ENCODE measurements at regions not wholly inside any gene's neighbourhood (a gene's known extent, or its start where the extent isn't known, plus 50 kb on each side); places are given as distances from the start of the nearest gene placed in this dataset.

DNA sequence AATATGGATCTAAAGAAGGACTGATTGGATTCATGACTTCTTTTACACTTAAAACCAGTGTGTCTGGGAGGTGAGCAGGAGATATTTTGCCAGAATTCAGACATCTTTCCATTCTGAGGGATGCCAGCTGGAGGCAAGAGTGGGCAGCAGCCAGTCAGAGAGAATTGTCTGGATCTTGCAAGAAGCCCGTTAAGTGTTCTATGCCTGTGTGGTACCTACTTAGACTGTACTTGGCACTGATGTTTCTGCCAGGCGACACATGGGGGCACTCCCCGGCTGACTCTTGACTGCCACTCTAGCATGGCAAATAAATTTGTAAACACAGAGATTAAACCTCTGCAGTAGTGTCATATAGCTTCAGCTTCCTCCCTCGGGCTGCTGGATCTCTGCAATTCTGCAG lies 247.7 kb downstream of the UTP18 start:
- TF ChIP-seq, protein P1, sequence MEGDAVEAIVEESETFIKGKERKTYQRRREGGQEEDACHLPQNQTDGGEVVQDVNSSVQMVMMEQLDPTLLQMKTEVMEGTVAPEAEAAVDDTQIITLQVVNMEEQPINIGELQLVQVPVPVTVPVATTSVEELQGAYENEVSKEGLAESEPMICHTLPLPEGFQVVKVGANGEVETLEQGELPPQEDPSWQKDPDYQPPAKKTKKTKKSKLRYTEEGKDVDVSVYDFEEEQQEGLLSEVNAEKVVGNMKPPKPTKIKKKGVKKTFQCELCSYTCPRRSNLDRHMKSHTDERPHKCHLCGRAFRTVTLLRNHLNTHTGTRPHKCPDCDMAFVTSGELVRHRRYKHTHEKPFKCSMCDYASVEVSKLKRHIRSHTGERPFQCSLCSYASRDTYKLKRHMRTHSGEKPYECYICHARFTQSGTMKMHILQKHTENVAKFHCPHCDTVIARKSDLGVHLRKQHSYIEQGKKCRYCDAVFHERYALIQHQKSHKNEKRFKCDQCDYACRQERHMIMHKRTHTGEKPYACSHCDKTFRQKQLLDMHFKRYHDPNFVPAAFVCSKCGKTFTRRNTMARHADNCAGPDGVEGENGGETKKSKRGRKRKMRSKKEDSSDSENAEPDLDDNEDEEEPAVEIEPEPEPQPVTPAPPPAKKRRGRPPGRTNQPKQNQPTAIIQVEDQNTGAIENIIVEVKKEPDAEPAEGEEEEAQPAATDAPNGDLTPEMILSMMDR (IDR thresholded peaks at IDR 0.05): no peak
- TF ChIP-seq POLR2AphosphoS5 (IDR thresholded peaks at IDR 0.05) (no peak), EP300 (IDR thresholded peaks at IDR 0.05) (no peak), POLR2A (IDR thresholded peaks at IDR 0.05; ENCODE audit: low read depth) (no peak)

Data from esophagus muscularis mucosa (tissue), 4 donors.